ENCODE measurements at regions not wholly inside any gene's neighbourhood (a gene's known extent, or its start where the extent isn't known, plus 50 kb on each side); places are given as distances from the start of the nearest gene placed in this dataset.

DNA sequence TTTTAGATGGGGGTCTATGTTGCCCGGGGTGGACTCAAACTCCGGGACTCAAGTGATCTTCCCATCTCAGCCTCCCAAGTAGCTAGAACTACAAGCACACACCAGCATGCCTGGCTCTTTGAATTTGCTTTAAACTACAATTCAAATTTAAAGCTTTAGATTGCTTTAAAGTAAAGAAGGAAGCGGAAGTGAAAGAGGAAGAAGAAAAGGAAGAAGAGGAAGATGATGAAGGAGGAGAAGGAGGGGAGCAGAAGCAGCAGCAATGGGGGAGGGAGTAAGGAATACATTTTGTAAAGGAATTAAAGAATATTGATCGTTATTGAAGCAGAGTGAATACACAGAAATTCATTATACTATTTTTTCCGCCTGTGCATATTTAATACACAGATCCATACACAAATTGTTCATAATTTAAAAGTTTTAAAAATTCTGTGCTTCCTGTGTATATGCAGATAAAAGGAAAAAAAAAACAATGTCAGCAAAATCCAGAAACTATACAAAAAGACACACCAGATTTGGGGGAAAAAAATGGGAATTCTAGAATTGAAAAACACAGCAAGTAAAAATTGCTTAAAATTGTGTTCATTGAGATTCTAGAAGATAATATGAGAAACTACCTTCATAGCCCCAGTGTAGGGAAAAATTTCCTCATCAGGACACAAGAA lies 60.8 kb upstream of the KCNMA1 start:
- in situ Hi-C loops (cut with MboI; ENCODE audit: low pct_unique_long_range_greater_than_20kb, low sequenced_read_pairs, unreplicated experiment): no loop called here
- TF ChIP-seq, protein P1, sequence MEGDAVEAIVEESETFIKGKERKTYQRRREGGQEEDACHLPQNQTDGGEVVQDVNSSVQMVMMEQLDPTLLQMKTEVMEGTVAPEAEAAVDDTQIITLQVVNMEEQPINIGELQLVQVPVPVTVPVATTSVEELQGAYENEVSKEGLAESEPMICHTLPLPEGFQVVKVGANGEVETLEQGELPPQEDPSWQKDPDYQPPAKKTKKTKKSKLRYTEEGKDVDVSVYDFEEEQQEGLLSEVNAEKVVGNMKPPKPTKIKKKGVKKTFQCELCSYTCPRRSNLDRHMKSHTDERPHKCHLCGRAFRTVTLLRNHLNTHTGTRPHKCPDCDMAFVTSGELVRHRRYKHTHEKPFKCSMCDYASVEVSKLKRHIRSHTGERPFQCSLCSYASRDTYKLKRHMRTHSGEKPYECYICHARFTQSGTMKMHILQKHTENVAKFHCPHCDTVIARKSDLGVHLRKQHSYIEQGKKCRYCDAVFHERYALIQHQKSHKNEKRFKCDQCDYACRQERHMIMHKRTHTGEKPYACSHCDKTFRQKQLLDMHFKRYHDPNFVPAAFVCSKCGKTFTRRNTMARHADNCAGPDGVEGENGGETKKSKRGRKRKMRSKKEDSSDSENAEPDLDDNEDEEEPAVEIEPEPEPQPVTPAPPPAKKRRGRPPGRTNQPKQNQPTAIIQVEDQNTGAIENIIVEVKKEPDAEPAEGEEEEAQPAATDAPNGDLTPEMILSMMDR (IDR thresholded peaks at IDR 0.05; ENCODE audit: extremely low read depth, insufficient read depth, missing control alignments): no peak

DNA sequence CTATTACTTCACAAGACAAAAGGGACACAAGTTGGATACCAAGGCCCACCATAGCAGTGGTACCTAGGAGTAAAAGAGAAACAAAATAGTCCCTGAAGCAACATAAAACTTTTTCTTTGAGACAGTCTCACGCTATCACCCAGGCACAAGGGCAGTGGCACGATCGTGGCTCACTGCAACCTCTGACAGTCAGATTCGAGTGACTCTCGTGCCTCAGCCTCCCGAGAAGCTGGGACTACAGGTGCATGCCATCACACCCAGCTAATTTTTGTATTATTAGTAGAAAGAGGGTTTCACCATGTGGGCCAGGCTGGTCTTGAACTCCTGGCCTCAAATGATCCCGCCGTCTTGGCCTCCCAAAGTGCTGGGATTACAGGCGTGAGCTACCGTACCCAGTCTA lies 59.0 kb upstream of the KCNMA1 start:
- TF ChIP-seq, protein P1 (IDR thresholded peaks at IDR 0.05; ENCODE audit: extremely low read depth, insufficient read depth, missing control alignments): no peak
- in situ Hi-C loops (cut with MboI; ENCODE audit: low pct_unique_long_range_greater_than_20kb, low sequenced_read_pairs, unreplicated experiment): no loop called here
- no peak for DNase-seq (ENCODE audit: low spot score)

More for the DNA sequence above, 60.8 kb upstream of the KCNMA1 start:
- no peak for DNase-seq (ENCODE audit: low spot score)

DNA sequence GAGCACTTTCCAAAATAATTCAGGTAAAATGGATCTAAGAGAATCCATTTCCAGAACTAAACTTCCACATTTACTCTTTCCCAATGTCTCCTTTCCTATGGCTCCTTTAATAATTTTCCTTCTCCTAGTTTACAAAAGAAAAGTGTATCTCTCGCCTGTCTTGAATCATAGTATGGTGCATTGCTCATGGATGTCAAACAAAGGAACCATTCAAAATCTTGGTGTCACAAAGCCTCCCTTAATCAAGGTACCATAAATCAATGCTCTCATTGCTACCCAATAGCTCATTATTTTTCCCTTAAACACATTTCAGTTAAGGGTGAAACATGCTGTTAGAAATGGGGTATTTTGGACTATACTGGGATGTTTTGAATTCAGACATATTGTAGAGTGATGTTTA lies 57.6 kb upstream of the KCNMA1 start:
- in situ Hi-C loops (cut with MboI; ENCODE audit: low pct_unique_long_range_greater_than_20kb, low sequenced_read_pairs, unreplicated experiment): no loop called here
- no peak for DNase-seq (ENCODE audit: low spot score)
- TF ChIP-seq, protein P1 (IDR thresholded peaks at IDR 0.05; ENCODE audit: extremely low read depth, insufficient read depth, missing control alignments): no peak

DNA sequence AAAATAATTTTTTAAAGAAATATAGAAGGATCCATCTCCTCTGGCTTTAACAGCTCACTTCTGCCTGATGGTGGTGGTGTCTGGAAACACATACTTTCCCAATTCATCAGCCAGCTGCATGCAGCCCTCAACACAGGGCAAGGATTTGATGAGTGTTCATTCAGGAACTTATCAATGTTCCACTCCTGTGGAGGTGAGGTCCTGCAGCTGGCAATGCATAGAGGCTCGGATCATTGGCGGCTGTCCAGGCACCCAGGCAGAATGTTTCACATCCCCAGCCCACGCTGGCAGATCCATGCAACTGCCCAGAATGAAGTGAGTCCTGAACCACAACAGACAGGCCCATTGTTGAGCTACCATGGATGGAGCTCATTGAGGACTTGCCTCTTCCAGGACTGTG lies 55.2 kb upstream of the KCNMA1 start:
- in situ Hi-C loops (cut with MboI; ENCODE audit: low pct_unique_long_range_greater_than_20kb, low sequenced_read_pairs, unreplicated experiment): no loop called here
- TF ChIP-seq, protein P1 (IDR thresholded peaks at IDR 0.05; ENCODE audit: extremely low read depth, insufficient read depth, missing control alignments): no peak
- no peak for DNase-seq (ENCODE audit: low spot score)

DNA sequence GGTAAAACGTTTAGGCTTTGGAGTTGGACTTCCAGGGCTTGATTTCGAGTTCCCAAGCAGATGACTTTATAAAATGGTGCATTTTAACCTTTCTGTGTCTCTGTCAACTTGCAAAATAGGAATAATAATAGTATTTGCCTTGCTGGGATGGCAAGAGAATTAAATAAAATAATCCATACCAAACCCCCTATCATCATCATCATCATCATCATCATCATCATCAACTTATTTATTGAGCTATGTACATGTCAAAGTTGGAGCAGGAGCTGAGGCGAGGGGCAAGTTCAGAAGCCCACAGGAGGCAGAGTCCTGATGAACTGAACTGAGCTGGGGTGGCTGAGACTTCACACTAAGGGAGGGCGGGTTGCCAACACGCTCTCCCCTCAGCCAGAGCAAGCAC lies 51.7 kb upstream of the KCNMA1 start:
- DNase-seq (ENCODE audit: low spot score): no peak
- in situ Hi-C loops (cut with MboI; ENCODE audit: low pct_unique_long_range_greater_than_20kb, low sequenced_read_pairs, unreplicated experiment): no loop called here
- TF ChIP-seq, protein P1 (IDR thresholded peaks at IDR 0.05; ENCODE audit: extremely low read depth, insufficient read depth, missing control alignments): no peak

DNA sequence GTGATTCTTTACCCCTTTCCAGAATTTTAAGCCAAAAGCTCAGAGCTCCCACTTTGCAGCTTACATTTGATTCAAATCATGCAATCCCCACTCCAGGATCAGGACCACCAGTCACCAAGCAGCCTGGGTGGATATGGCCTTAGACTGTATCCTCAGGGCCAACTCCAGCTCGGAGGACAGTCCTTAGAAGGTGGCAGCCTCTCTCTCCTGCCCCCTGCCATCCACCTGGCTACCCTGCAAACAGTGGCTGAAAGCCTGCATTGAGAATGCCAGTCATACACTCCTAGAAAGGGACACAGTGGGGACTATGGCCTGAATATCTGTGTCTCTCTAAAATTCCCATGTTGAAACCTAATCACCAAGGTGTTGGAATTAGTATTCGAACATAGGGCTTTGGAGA lies 50.0 kb upstream of the KCNMA1 start:
- TF ChIP-seq, protein P1 (IDR thresholded peaks at IDR 0.05; ENCODE audit: extremely low read depth, insufficient read depth, missing control alignments): no peak
- DNase-seq (ENCODE audit: low spot score): no peak
- in situ Hi-C loops (cut with MboI; ENCODE audit: low pct_unique_long_range_greater_than_20kb, low sequenced_read_pairs, unreplicated experiment): no loop called here
